Peyer's patch (tissue), 4 donors: ENCODE measurements at regions not wholly inside any gene's neighbourhood (a gene's known extent, or its start where the extent isn't known, plus 50 kb on each side); places are given as distances from the start of the nearest gene placed in this dataset.

Experiments used
- POLR2A ChIP-seq, 2 donors: fragments of 450-650 bp; IDR thresholded peaks; one replicate each; pipeline ENCODE4 v1.5.1; 2017; ENCODE audit warnings: antibody characterized with exemption in 2 of 2, mild to moderate bottlenecking in 2 of 2, moderate library complexity in 2 of 2
- TF ChIP-seq, protein P1 (sequence below), 6 experiments: fragments of 450-650 bp in 4 of 6; fragments of 200-600 bp in 2 of 6; sonication (generic) in 1 of 6; IDR thresholded peaks; one replicate each; pipeline ENCODE4 v1.5.1; 2017 to 2019; ENCODE audit warnings: antibody characterized with exemption in 6 of 6, mild to moderate bottlenecking in 3 of 6, moderate library complexity in 1 of 6

DNA sequence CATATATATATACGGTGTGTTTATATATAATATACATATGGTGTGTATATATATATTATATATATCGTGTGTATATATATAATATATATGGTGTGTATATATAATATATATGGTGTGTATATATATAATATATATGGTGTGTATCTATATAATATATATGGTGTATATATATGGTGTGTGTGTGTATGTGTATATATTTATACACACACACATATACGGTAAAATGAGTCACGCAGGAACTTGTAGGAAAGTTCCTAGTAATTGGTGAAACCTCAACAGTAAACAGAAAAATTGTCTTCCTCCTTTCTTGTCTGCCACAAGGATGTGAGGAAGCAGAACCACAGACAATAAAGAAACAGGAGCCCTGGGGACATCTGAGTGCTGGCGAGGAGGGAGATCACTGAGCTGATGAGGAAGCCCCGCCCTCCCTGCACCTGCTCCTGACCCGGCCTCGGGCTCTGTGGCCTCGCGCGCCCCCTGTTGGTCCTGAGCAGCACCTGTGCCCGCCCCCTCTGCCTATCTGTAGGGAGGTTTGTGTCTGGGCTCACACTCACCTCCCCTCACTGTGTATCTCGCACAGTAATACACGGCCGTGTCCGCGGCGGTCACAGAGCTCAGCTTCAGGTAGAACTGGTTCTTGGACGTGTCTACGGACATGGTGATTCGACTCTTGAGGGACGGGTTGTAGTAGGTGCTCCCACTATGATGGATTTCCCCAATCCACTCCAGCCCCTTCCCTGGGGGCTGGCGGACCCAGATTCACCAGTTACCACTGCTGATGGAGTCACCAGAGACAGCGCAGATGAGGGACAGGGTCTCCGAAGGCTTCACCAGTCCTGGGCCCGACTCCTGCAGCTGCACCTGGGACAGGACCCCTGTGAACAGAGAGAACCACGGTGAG, 1079.4 kb downstream of the TMEM121 start:
- TF ChIP-seq POLR2A (IDR thresholded peaks at IDR 0.05) = no peak
- TF ChIP-seq, protein P1, sequence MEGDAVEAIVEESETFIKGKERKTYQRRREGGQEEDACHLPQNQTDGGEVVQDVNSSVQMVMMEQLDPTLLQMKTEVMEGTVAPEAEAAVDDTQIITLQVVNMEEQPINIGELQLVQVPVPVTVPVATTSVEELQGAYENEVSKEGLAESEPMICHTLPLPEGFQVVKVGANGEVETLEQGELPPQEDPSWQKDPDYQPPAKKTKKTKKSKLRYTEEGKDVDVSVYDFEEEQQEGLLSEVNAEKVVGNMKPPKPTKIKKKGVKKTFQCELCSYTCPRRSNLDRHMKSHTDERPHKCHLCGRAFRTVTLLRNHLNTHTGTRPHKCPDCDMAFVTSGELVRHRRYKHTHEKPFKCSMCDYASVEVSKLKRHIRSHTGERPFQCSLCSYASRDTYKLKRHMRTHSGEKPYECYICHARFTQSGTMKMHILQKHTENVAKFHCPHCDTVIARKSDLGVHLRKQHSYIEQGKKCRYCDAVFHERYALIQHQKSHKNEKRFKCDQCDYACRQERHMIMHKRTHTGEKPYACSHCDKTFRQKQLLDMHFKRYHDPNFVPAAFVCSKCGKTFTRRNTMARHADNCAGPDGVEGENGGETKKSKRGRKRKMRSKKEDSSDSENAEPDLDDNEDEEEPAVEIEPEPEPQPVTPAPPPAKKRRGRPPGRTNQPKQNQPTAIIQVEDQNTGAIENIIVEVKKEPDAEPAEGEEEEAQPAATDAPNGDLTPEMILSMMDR (IDR thresholded peaks at IDR 0.05) = peak in 5 of 6 experiments; percentile 8 to 61 (median 42)
